ENCODE measurements at regions not wholly inside any gene's neighbourhood (a gene's known extent, or its start where the extent isn't known, plus 50 kb on each side); places are given as distances from the start of the nearest gene placed in this dataset.

GRCh38 chr14:51473351-51473750 is 178.4 kb upstream of the FRMD6 start:
- Histone ChIP-seq H3K4me1 (peaks cover 0 to 13% of the 10 kb centered on the region in 2 donors), H3K4me3 (no peak overlapping the region), H3K27ac (no peak overlapping the region), H3K36me3 (no peaks in the 10 kb centered on the region), H3K27me3 (no peaks in the 10 kb centered on the region), H3K9me3 (no peaks in the 10 kb centered on the region)
- DNase-seq = no peak
- intact Hi-C loops (cut with DNase I; ENCODE audit: low total_unique reads) = no loop called here
- no peak for TF ChIP-seq POLR2A (IDR thresholded peaks at IDR 0.05)
- no peak for TF ChIP-seq CTCF (IDR thresholded peaks at IDR 0.05 in 4 of 5, conservative IDR thresholded peaks at IDR 0.05 in 1 of 5)
- in situ Hi-C loops (cut with MboI; ENCODE audit: low sequenced_read_pairs in 4 of 4) = no loop called here
- no peak for ATAC-seq

DNA sequence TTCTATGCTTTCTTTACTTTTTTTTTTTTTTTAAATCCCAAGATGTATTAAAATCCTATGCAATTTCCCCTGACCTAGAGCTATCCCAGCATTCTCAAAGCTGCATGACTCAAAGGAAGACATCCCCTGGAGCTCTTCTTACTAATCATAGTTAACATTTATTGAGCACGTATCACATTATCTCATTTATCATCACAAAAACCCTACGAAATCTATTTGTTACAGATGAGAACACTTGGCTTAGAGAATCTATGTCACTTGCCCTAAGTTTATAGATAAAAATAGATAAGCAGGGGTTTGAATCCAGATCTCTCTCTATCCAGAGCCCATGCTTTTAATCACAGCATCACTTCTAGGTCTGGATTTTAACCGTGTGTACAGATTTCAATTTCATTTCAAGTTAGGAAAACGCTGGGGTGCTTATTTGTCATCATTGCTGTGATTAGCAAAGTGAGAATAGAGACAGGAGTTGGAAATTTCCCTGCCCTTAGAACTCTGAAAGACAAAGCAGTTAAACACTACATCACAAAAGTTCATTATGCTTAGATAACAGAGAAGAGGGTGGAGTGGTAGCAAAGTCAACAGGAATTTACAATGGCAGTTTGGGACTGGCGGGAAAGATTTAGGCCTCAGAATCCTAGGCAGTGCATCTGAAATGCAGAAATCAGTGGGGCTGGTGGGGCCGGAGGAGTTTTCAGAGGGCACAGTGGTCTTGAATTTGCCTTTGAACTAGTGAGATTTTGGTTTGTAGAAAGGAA is 177.7 kb upstream of the FRMD6 start:
- H3K4me3 ChIP-seq = no peak overlapping the region
- H3K36me3 ChIP-seq = no peaks in the 10 kb centered on the region
- no peaks in the 10 kb centered on the region for H3K27me3 ChIP-seq
- TF ChIP-seq CTCF (IDR thresholded peaks at IDR 0.05 in 4 of 5, conservative IDR thresholded peaks at IDR 0.05 in 1 of 5) (no peak), POLR2A (IDR thresholded peaks at IDR 0.05) (no peak)
- peaks cover 3 to 14% of the 10 kb centered on the region in 2 donors for H3K4me1 ChIP-seq
- DNase-seq (no peak), ATAC-seq (no peak)
- H3K9me3 ChIP-seq = no peaks in the 10 kb centered on the region
- no peak overlapping the region for H3K27ac ChIP-seq
- in situ Hi-C loops (cut with MboI; ENCODE audit: low sequenced_read_pairs in 4 of 4) (no loop called here), intact Hi-C loops (cut with DNase I; ENCODE audit: low total_unique reads) (no loop called here)

DNA sequence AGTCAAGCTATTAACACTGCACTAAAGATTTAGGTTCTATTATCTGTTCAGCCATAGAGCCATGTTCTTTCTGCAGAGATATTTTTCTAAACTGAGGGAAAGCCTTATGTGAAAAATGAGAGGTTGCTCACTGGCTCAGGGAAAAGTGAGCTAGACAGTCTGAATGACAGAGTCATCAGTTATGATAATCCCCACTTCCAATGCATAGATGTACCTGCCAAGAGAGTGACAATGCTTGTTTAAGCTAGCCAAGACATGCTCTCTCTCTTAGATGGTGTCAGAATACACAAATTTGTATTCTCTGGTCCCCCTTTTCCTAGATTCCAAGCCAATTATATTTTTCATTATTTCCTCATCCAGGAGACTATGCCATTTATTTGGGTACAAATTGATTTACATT is 176.9 kb upstream of the FRMD6 start:
- TF ChIP-seq POLR2A (IDR thresholded peaks at IDR 0.05) = no peak
- no peak for TF ChIP-seq CTCF (IDR thresholded peaks at IDR 0.05 in 4 of 5, conservative IDR thresholded peaks at IDR 0.05 in 1 of 5)
- ATAC-seq = no peak
- DNase-seq = no peak

GRCh38 chr14:51478175-51478621 is 173.5 kb upstream of the FRMD6 start:
- Histone ChIP-seq H3K4me1 (peaks cover 30 to 39% of the 10 kb centered on the region in 2 donors), H3K27ac (no peak overlapping the region), H3K4me3 (no peak overlapping the region), H3K27me3 (no peaks in the 10 kb centered on the region), H3K36me3 (no peaks in the 10 kb centered on the region), H3K9me3 (no peaks in the 10 kb centered on the region)
- in situ Hi-C loops (cut with MboI; ENCODE audit: low sequenced_read_pairs in 4 of 4) (no loop called here), intact Hi-C loops (cut with DNase I; ENCODE audit: low total_unique reads) (no loop called here)
- TF ChIP-seq POLR2A (IDR thresholded peaks at IDR 0.05) (no peak), CTCF (IDR thresholded peaks at IDR 0.05 in 4 of 5, conservative IDR thresholded peaks at IDR 0.05 in 1 of 5) (no peak)
- ATAC-seq (no peak), DNase-seq (no peak)

More for the DNA sequence above, 176.9 kb upstream of the FRMD6 start:
- in situ Hi-C loops (cut with MboI; ENCODE audit: low sequenced_read_pairs in 4 of 4) = no loop called here
- no peaks in the 10 kb centered on the region for H3K27me3 ChIP-seq
- H3K36me3 ChIP-seq = no peaks in the 10 kb centered on the region
- no peaks in the 10 kb centered on the region for H3K9me3 ChIP-seq
- peaks cover 11 to 22% of the 10 kb centered on the region in 2 donors for H3K4me1 ChIP-seq
- intact Hi-C loops (cut with DNase I; ENCODE audit: low total_unique reads) = no loop called here
- H3K27ac ChIP-seq = no peak overlapping the region
- H3K4me3 ChIP-seq = no peak overlapping the region

Data from gastrocnemius medialis (tissue), 4 donors.